G401 (cell line): ENCODE measurements at regions not wholly inside any gene's neighbourhood (a gene's known extent, or its start where the extent isn't known, plus 50 kb on each side); places are given as distances from the start of the nearest gene placed in this dataset.
"Not testable (repeated sequence)": the region's sequence is repeated elsewhere in the genome, so short reads cannot be mapped to it uniquely, and the experiment has no call there.

ENCODE experiments used
- DNase-seq: peaks from one replicate; pipeline ENCODE4 v3.0.0-alpha.2; 2015; ENCODE audit warnings: low spot score
- in situ Hi-C: cut with HindIII; loops from 2 replicates; pipeline ENCODE4 v1.10.0; 2016; ENCODE audit warnings: low sequenced_read_pairs, mixed read lengths

GRCh38 chr14:71555654-71556559 is 376.3 kb upstream of the RGS6 start:
- no peak for DNase-seq
- in situ Hi-C loops = no loop called here

GRCh38 chr14:71556730-71557129 is 375.5 kb upstream of the RGS6 start:
- in situ Hi-C loops = no loop called here
- DNase-seq = no peak

GRCh38 chr14:71557351-71557750 is 374.9 kb upstream of the RGS6 start:
- in situ Hi-C loops = no loop called here
- no peak for DNase-seq

- in situ Hi-C loops = not testable (repeated sequence)
Measured at GRCh38 chr14:71558943-71559342, 373.3 kb upstream of the RGS6 start.

GRCh38 chr14:71560751-71561150 is 371.5 kb upstream of the RGS6 start:
- in situ Hi-C loops = no loop called here
- no peak for DNase-seq

More at GRCh38 chr14:71558943-71559342, 373.3 kb upstream of the RGS6 start:
- DNase-seq = not testable (repeated sequence)

- no peak for DNase-seq
- in situ Hi-C loops = no loop called here
Measured at GRCh38 chr14:71563492-71564153, 368.6 kb upstream of the RGS6 start.

- no peak for DNase-seq
Measured at GRCh38 chr14:71566276-71566675, 366.0 kb upstream of the RGS6 start.

GRCh38 chr14:71567499-71568133 is 364.6 kb upstream of the RGS6 start:
- in situ Hi-C loops, DNase-seq: not testable (repeated sequence)

More at GRCh38 chr14:71566276-71566675, 366.0 kb upstream of the RGS6 start:
- in situ Hi-C loops = no loop called here

- no peak for DNase-seq
- in situ Hi-C loops = no loop called here
Measured at GRCh38 chr14:71574976-71575375, 357.3 kb upstream of the RGS6 start.

GRCh38 chr14:71576472-71576871 is 355.8 kb upstream of the RGS6 start:
- DNase-seq = no peak
- in situ Hi-C loops = no loop called here

- no peak for DNase-seq
- in situ Hi-C loops = no loop called here
Measured at GRCh38 chr14:71579331-71579730, 352.9 kb upstream of the RGS6 start.

- DNase-seq = no peak
- in situ Hi-C loops = no loop called here
Measured at GRCh38 chr14:71582705-71583104, 349.5 kb upstream of the RGS6 start.

GRCh38 chr14:71583194-71583593 is 349.0 kb upstream of the RGS6 start:
- no peak for DNase-seq
- in situ Hi-C loops = no loop called here

- in situ Hi-C loops = no loop called here
- DNase-seq = no peak
Measured at GRCh38 chr14:71583705-71584104, 348.5 kb upstream of the RGS6 start.

- no peak for DNase-seq
- in situ Hi-C loops = no loop called here
Measured at GRCh38 chr14:71585361-71585760, 346.9 kb upstream of the RGS6 start.

- in situ Hi-C loops = no loop called here
- peak; percentile 89 for DNase-seq
Measured at GRCh38 chr14:71586131-71586897, 345.9 kb upstream of the RGS6 start.

GRCh38 chr14:71588028-71588427 is 344.2 kb upstream of the RGS6 start:
- in situ Hi-C loops = no loop called here
- no peak for DNase-seq

GRCh38 chr14:71588576-71589215 is 343.5 kb upstream of the RGS6 start:
- in situ Hi-C loops = no loop called here
- DNase-seq = no peak

- in situ Hi-C loops = no loop called here
- DNase-seq = no peak
Measured at GRCh38 chr14:71589609-71590008, 342.6 kb upstream of the RGS6 start.
